ENCODE measurements at regions not wholly inside any gene's neighbourhood (a gene's known extent, or its start where the extent isn't known, plus 50 kb on each side); places are given as distances from the start of the nearest gene placed in this dataset.
"Not testable (repeated sequence)": the region's sequence is repeated elsewhere in the genome, so short reads cannot be mapped to it uniquely, and the experiment has no call there.

- H4K20me1 ChIP-seq (replicated peaks in 1 of 2; ENCODE audit: control insufficient read depth in 1 of 2, insufficient read depth in 2 of 2, low read length in 2 of 2); DNase-seq (ENCODE audit: low read depth in 1 of 2, low spot score in 2 of 2); H3K56ac ChIP-seq (replicated peaks; ENCODE audit: insufficient read length, low read depth, low read length); H3K23me2 ChIP-seq (ENCODE audit: low read depth, low read length); H3K27me3 ChIP-seq (replicated peaks in 1 of 4; ENCODE audit: control insufficient read depth in 3 of 4, extremely low read depth in 1 of 4, insufficient read depth in 3 of 4, low read length in 3 of 4); H3K79me1 ChIP-seq (ENCODE audit: low read depth, low read length); H3K36me3 ChIP-seq (ENCODE audit: control insufficient read depth in 2 of 4, insufficient read depth in 4 of 4, low read length in 3 of 4); H3K79me2 ChIP-seq (ENCODE audit: control insufficient read depth in 1 of 2, insufficient read depth in 2 of 2, low read length in 2 of 2); H2BK12ac ChIP-seq (ENCODE audit: low read depth, low read length); H4K8ac ChIP-seq (ENCODE audit: extremely low read depth, insufficient read depth, low read length); H3K14ac ChIP-seq (ENCODE audit: insufficient read length); H4K91ac ChIP-seq (replicated peaks; ENCODE audit: insufficient read length, low read length); H4K5ac ChIP-seq (ENCODE audit: insufficient read length, low read depth, low read length); H2BK20ac ChIP-seq (ENCODE audit: low read length); H3K4me3 ChIP-seq (ENCODE audit: extremely low read depth in 1 of 4, insufficient read depth in 2 of 4, low read depth in 3 of 4, low read length in 4 of 4); H2BK5ac ChIP-seq (ENCODE audit: low read depth, low read length); H2AK5ac ChIP-seq (ENCODE audit: low read depth, low read length); H3K23ac ChIP-seq (ENCODE audit: insufficient read length); FAIRE-seq; H2BK15ac ChIP-seq (ENCODE audit: low read length); H3K27ac ChIP-seq (ENCODE audit: low read depth, low read length); CTCF ChIA-PET (ENCODE audit: partially characterized antibody); H2BK120ac ChIP-seq (replicated peaks; ENCODE audit: low read depth, low read length); H3K4me1 ChIP-seq (replicated peaks in 1 of 4; ENCODE audit: control insufficient read depth in 3 of 4, insufficient read depth in 4 of 4, low read length in 3 of 4); H3K9me3 ChIP-seq (ENCODE audit: insufficient read depth in 2 of 2, low read depth in 1 of 2, low read length in 1 of 2); H3K4me2 ChIP-seq (ENCODE audit: insufficient read depth in 1 of 2, low read depth in 2 of 2, low read length in 2 of 2); POLR2A ChIA-PET (ENCODE audit: partially characterized antibody); H2AFZ ChIP-seq (ENCODE audit: low read length); H3K9ac ChIP-seq (replicated peaks in 1 of 4; ENCODE audit: extremely low read depth in 1 of 4, low read depth in 3 of 4, low read length in 3 of 4); H3K4ac ChIP-seq (replicated peaks; ENCODE audit: insufficient read length, low read depth, low read length); H3K18ac ChIP-seq (ENCODE audit: extremely low read depth, low read length): not testable (repeated sequence)
- 92% methylated on average over 1 of the region's 1 CpG; no CpG with 5 or more reads in 1 of the 2 experiments for WGBS, 2 experiments (ENCODE audit: extremely low coverage in 1 of 2, insufficient coverage in 1 of 2, insufficient read length in 1 of 2, insufficient replicate concordance in 2 of 2, low coverage in 1 of 2, low lambda C conversion rate in 2 of 2, missing lambda C conversion rate in 1 of 2)
Observed at GRCh38 chr3:67252906-67253305, 254.8 kb downstream of the KBTBD8 start.

Data from H1 (cell line).